Tibial artery (tissue), 4 donors: ENCODE measurements at regions not wholly inside any gene's neighbourhood (a gene's known extent, or its start where the extent isn't known, plus 50 kb on each side); places are given as distances from the start of the nearest gene placed in this dataset.

Source experiments
- DNase-seq, 2 donors: peaks; one replicate each; pipeline ENCODE4 v3.0.0-alpha.2; 2019
- H3K27ac ChIP-seq, 2 donors: fragments of 200-600 bp; sonication (generic) in 1 of 2; 1 replicate in 1 of 2; 2 replicates in 1 of 2; pipeline ENCODE4 v1.5.1; 2018 to 2019; ENCODE audit warnings: mild to moderate bottlenecking in 1 of 2
- H3K27me3 ChIP-seq, 2 donors: fragments of 200-600 bp; sonication (generic) in 1 of 2; one replicate each; pipeline versions ENCODE4 v1.5.1 to v1.6.0; 2016 to 2019
- H3K36me3 ChIP-seq, 3 donors: fragments of 200-600 bp; sonication (generic) in 2 of 3; one replicate each; pipeline ENCODE4 v1.5.1; 2016 to 2019; ENCODE audit warnings: mild to moderate bottlenecking in 2 of 3
- H3K4me1 ChIP-seq, 4 donors: fragments of 200-600 bp; sonication (generic) in 2 of 4; 1 replicate in 3 of 4; 2 replicates in 1 of 4; pipeline ENCODE4 v1.5.1; 2016 to 2019
- H3K4me3 ChIP-seq, 2 donors: fragments of 200-600 bp; sonication (generic) in 1 of 2; 1 replicate in 1 of 2; 2 replicates in 1 of 2; pipeline ENCODE4 v1.5.1; 2018 to 2019; ENCODE audit warnings: mild to moderate bottlenecking in 2 of 2
- H3K9me3 ChIP-seq, 3 donors: fragments of 200-600 bp; sonication (generic) in 1 of 3; one replicate each; pipeline ENCODE4 v1.5.1; 2016 to 2019
- intact Hi-C: fragments of 100-400 bp; cut with DNase I; formaldehyde crosslinking; loops from one replicate; pipeline ENCODE4 v1.15.0; 2023; ENCODE audit warnings: low total_unique reads
- TF ChIP-seq, protein P1 (sequence below), 2 experiments: fragments of 200-600 bp in 1 of 2; fragments of 450-650 bp in 1 of 2; IDR thresholded peaks; one replicate each; pipeline ENCODE4 v1.5.1; 2017 to 2019; ENCODE audit warnings: antibody characterized with exemption in 2 of 2, mild to moderate bottlenecking in 1 of 2, moderate library complexity in 1 of 2

DNA sequence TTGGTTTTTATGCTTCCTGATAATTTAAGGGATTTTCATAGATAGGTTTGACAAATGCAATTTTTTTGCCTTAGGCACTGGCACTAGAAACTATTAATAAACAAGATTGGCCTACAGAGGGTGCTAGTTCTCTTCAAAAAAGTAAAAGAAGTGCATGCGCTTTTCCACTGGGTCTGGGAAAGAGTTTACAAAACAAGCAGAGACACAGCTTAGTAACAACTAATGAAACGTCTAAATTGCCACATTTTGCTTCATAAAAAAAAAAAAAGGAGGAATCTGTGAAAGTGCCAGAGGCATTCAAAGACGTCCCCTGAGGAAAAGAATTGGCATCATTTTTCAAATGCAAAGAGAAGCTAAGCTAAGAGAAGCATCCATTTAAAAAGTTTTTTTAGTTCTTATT lies 58.3 kb upstream of the EEA1 start:
- no peaks in the 10 kb centered on the region for H3K27me3 ChIP-seq
- intact Hi-C loops: loop anchor here (5.0 kb wide), 2 partner anchors 410 to 430 kb away; no protein-coding TSS in a partner anchor
- H3K4me3 ChIP-seq: no peak overlapping the region
- H3K36me3 ChIP-seq: no peaks in the 10 kb centered on the region
- TF ChIP-seq, protein P1, sequence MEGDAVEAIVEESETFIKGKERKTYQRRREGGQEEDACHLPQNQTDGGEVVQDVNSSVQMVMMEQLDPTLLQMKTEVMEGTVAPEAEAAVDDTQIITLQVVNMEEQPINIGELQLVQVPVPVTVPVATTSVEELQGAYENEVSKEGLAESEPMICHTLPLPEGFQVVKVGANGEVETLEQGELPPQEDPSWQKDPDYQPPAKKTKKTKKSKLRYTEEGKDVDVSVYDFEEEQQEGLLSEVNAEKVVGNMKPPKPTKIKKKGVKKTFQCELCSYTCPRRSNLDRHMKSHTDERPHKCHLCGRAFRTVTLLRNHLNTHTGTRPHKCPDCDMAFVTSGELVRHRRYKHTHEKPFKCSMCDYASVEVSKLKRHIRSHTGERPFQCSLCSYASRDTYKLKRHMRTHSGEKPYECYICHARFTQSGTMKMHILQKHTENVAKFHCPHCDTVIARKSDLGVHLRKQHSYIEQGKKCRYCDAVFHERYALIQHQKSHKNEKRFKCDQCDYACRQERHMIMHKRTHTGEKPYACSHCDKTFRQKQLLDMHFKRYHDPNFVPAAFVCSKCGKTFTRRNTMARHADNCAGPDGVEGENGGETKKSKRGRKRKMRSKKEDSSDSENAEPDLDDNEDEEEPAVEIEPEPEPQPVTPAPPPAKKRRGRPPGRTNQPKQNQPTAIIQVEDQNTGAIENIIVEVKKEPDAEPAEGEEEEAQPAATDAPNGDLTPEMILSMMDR (IDR thresholded peaks at IDR 0.05): peak; percentile 61 to 84
- no peaks in the 10 kb centered on the region for H3K9me3 ChIP-seq
- peaks cover 0 to 17% (median 4%) of the 10 kb centered on the region in 4 donors for H3K4me1 ChIP-seq
- H3K27ac ChIP-seq: peak overlapping the region; percentile 31 to 38
- no peak for DNase-seq

DNA sequence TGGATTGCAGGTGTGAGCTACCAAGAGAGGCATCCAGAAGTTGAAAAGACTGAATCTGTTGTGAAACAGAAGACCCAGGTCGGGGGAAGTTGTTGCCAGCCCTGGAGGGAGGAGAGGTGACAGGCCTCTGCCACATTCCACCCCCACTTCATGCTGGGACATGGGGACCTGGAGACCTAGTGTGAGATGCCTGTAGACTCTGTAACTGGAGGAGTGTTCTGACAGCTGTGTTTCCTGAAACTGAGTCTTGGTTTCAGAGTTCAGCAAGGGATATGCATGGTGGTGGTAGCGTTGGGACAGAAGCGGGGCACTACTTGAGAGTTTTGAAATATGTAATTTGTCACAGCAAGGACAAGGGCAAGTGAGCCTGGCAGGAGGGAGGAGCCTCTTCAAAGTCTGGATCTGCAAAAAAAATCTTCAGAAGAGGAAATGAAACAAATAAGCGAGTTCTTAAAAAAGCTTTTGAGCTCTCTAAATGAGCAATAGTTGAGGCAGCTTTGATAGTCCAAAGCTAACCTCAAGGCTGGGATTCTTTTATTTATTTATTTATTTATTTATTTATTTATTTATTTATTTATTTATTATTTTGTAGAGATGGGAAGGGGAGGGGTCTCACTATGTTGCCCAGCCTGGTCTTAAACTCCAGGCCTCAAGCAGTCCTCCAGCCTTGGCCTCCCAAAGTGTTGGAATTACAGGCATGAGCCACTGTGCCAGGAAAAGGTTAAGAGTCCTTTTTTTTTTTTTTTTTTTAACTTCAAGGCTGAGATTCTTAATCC lies 58.9 kb upstream of the EEA1 start:
- Histone ChIP-seq H3K4me3 (no peak overlapping the region), H3K36me3 (no peaks in the 10 kb centered on the region), H3K4me1 (peaks cover 0 to 17% (median 4%) of the 10 kb centered on the region in 4 donors), H3K9me3 (no peaks in the 10 kb centered on the region), H3K27me3 (no peaks in the 10 kb centered on the region), H3K27ac (peak overlapping the region; percentile 31 to 38)
- TF ChIP-seq, protein P1 (IDR thresholded peaks at IDR 0.05): no peak
- intact Hi-C loops: loop anchor here (5.0 kb wide), 2 partner anchors 409 to 429 kb away; no protein-coding TSS in a partner anchor
- DNase-seq: peak; percentile 48 to 65

DNA sequence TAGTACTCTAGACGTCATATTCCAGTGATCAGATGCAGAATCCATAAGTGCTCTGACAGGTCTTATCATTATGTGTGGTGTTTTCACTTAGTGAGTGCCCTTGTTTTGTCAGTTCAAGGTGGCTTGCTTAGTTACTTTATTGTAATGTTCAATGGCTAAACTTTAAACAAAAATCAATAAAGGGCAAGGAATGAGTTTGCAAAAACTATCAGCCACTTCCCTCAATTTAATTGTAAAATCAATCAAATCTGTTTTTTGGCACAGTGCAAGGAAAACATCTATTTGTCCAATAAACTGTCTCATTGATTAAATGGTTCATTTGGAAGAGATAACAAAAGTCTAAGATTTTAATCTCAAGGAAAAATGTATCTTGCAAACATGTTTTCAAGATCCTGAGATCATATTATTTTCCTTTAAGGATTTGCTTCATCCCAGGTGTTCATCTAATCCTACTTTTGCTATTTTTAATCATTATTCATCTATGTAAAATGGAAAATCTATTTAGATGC lies 59.6 kb upstream of the EEA1 start:
- Histone ChIP-seq H3K4me3 (no peak overlapping the region), H3K4me1 (peaks cover 0 to 17% (median 4%) of the 10 kb centered on the region in 4 donors), H3K27me3 (no peaks in the 10 kb centered on the region), H3K27ac (no peak overlapping the region), H3K9me3 (no peaks in the 10 kb centered on the region), H3K36me3 (no peaks in the 10 kb centered on the region)
- intact Hi-C loops: loop anchor here (5.0 kb wide), 2 partner anchors 409 to 429 kb away; no protein-coding TSS in a partner anchor
- TF ChIP-seq, protein P1 (IDR thresholded peaks at IDR 0.05): no peak
- no peak for DNase-seq

DNA sequence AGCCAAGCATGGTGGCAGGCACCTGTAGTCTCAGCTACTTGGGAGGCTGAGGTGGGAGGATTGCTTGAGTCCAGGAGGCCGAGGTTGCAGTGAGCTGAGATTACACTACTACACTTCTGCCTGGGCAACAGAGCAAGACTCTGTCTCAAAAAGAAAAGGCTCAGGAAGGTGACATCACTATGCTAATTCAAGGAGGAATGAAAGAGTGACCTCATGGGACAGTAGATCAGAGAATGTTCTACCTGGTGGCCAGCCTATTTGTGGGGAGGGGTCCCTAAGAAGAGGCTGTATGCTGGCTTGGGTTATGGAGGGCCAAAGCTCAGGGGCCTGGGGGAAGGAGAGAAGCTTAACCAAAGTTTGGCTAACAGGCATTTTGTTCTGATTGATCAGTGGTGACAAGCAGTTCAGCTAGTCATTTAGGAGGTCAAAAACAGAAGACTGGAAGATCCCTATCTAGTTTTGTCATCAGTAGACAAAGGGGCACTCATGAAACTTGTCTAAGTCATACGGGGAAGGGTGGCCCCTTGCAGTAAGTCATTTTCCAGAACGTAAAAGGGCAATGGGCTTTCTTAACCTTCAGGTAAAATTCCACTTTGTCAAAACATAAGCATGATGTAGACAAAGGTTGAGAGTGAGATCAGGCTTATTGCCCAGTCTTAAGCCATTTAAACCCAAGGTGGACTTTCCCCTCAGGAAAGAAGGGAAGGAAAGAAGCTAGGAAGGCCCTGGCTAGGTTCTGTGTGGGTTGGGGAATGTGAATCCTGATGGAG lies 60.8 kb upstream of the EEA1 start:
- H3K4me3 ChIP-seq: no peak overlapping the region
- TF ChIP-seq, protein P1 (IDR thresholded peaks at IDR 0.05): no peak
- H3K27me3 ChIP-seq: no peaks in the 10 kb centered on the region
- peaks cover 0 to 17% (median 4%) of the 10 kb centered on the region in 4 donors for H3K4me1 ChIP-seq
- no peak for DNase-seq
- no peaks in the 10 kb centered on the region for H3K9me3 ChIP-seq
- no peaks in the 10 kb centered on the region for H3K36me3 ChIP-seq
- intact Hi-C loops: loop anchor here (5.0 kb wide), 2 partner anchors 407 to 427 kb away; no protein-coding TSS in a partner anchor
- H3K27ac ChIP-seq: no peak overlapping the region

DNA sequence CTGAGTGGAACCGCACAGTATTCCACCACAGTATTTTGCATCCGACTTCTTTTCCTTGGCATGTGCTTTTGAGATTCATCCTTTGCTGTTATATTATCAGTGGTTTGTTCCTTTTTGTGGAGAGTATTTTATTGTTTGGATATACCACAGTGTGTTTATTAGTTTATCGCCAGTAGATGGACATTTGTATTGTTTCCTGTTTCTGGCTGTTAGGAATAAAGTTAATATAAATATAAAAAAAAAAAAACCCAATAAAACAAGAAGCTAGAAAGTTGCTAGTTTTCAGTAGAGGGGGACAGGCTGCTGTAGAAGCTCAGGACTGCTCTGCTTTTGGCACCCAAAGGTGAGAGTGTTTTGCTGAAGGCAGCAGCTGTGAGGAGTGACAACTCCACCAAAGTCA lies 62.0 kb upstream of the EEA1 start:
- no peaks in the 10 kb centered on the region for H3K9me3 ChIP-seq
- no peak overlapping the region for H3K27ac ChIP-seq
- no peaks in the 10 kb centered on the region for H3K27me3 ChIP-seq
- TF ChIP-seq, protein P1 (IDR thresholded peaks at IDR 0.05): no peak
- no peak for DNase-seq
- peaks cover 0 to 17% (median 4%) of the 10 kb centered on the region in 4 donors for H3K4me1 ChIP-seq
- H3K4me3 ChIP-seq: no peak overlapping the region
- H3K36me3 ChIP-seq: no peaks in the 10 kb centered on the region
- intact Hi-C loops: no loop called here
